ENCODE measurements at regions not wholly inside any gene's neighbourhood (a gene's known extent, or its start where the extent isn't known, plus 50 kb on each side); places are given as distances from the start of the nearest gene placed in this dataset.
"Not testable (repeated sequence)": the region's sequence is repeated elsewhere in the genome, so short reads cannot be mapped to it uniquely, and the experiment has no call there.

GRCh38 chr4:126664839-126665238, 967.9 kb upstream of the INTU start:
- no peaks in the 10 kb centered on the region for H3K27me3 ChIP-seq (ENCODE audit: low read depth)
- H3K4me3 ChIP-seq, result no peak overlapping the region
- in situ Hi-C loops (cut with MboI; ENCODE audit: low sequenced_read_pairs), result no loop called here
- no peak for DNase-seq (ENCODE audit: low spot score in 2 of 2)
- no peaks in the 10 kb centered on the region for H3K36me3 ChIP-seq (replicated peaks)
- no peaks in the 10 kb centered on the region for H3K9me3 ChIP-seq
- H3K4me1 ChIP-seq, result no peaks in the 10 kb centered on the region

GRCh38 chr4:126670038-126670437, 962.7 kb upstream of the INTU start:
- not testable (repeated sequence) for H3K36me3 ChIP-seq (replicated peaks)

GRCh38 chr4:126678618-126679017, 954.1 kb upstream of the INTU start:
- H3K9me3 ChIP-seq, result no peaks in the 10 kb centered on the region
- no peaks in the 10 kb centered on the region for H3K27me3 ChIP-seq (ENCODE audit: low read depth)
- no peaks in the 10 kb centered on the region; the same call in 1 of the 2 replicates for H3K4me1 ChIP-seq
- DNase-seq (ENCODE audit: low spot score in 2 of 2), result no peak
- in situ Hi-C loops (cut with MboI; ENCODE audit: low sequenced_read_pairs), result no loop called here
- no peak overlapping the region for H3K4me3 ChIP-seq
- no peaks in the 10 kb centered on the region for H3K36me3 ChIP-seq (replicated peaks)

More at GRCh38 chr4:126670038-126670437, 962.7 kb upstream of the INTU start:
- DNase-seq (ENCODE audit: low spot score in 2 of 2); H3K27me3 ChIP-seq (ENCODE audit: low read depth); in situ Hi-C loops (cut with MboI; ENCODE audit: low sequenced_read_pairs); H3K4me3 ChIP-seq; H3K4me1 ChIP-seq; H3K9me3 ChIP-seq: not testable (repeated sequence)

- in situ Hi-C loops (cut with MboI; ENCODE audit: low sequenced_read_pairs), result no loop called here
- H3K36me3 ChIP-seq (replicated peaks), result no peaks in the 10 kb centered on the region
- no peaks in the 10 kb centered on the region for H3K9me3 ChIP-seq
- DNase-seq (ENCODE audit: low spot score in 2 of 2), result no peak
- H3K4me1 ChIP-seq, result no peaks in the 10 kb centered on the region
- H3K27me3 ChIP-seq (ENCODE audit: low read depth), result no peaks in the 10 kb centered on the region
- H3K4me3 ChIP-seq, result no peak overlapping the region
These were observed 953.5 kb upstream of the INTU start for GRCh38 chr4:126679303-126679702.

DNA sequence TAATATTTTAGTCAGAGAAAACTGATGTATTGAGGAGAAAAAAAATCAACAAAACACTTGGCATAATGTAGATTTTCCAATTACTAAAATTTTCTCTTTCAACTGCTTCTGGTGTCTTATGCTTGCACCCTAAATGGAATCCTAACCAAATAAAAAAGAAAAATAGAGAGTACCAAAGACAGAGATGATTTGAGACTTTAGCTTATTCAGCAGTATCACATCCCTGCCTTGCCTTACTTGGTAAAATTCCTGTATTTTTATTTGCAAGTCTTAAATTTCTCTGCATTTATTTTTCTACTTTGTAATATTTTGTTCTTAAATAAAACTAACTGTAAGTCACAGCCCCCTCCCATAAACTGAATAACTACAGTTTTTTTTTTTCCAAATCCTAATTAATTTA, 950.5 kb upstream of the INTU start:
- Histone ChIP-seq H3K4me3 (no peak overlapping the region), H3K9me3 (no peaks in the 10 kb centered on the region), H3K36me3 (replicated peaks) (no peaks in the 10 kb centered on the region), H3K4me1 (no peaks in the 10 kb centered on the region), H3K27me3 (ENCODE audit: low read depth) (no peaks in the 10 kb centered on the region)
- no peak for DNase-seq (ENCODE audit: low spot score in 2 of 2)
- in situ Hi-C loops (cut with MboI; ENCODE audit: low sequenced_read_pairs), result no loop called here

- in situ Hi-C loops (cut with MboI; ENCODE audit: low sequenced_read_pairs), result no loop called here
- no peak overlapping the region for H3K4me3 ChIP-seq
- H3K27me3 ChIP-seq (ENCODE audit: low read depth), result no peaks in the 10 kb centered on the region
- no peaks in the 10 kb centered on the region for H3K4me1 ChIP-seq
- H3K9me3 ChIP-seq, result no peaks in the 10 kb centered on the region
- no peaks in the 10 kb centered on the region for H3K36me3 ChIP-seq (replicated peaks)
- DNase-seq (ENCODE audit: low spot score in 2 of 2), result no peak
These were observed 946.3 kb upstream of the INTU start for GRCh38 chr4:126686491-126686890.

DNA sequence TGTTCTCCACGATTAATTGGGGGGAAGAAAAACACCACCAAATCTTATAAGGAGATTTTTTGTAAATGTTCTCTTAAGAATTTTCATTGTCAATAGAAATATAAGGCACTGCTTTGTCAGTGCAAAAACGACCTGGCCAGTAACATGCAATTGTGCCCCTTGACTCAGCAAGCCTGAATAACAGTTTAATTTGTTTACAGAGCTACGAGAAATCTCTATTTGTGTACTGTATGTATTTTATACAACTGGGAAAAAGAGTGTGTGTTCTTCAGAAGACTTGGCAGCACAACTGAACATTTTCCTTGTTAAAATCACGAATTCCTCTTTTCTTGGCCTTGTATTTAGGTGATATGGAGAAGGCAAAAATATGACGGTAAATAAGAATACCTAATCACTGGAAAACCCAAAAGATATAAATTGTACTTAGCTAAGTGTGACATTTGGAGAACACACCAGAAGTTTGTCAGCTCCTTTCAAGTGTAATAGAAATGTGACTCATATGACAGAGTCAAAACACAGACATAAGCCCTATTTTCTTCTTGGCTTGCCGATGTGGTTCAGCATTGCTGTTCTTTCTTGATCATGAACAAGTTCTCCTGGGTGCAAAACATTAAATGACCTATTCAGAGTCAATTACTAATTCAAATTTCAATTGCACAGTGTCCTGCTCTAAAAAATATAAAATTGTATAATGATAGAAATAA, 945.0 kb upstream of the INTU start:
- H3K9me3 ChIP-seq, result no peaks in the 10 kb centered on the region
- DNase-seq (ENCODE audit: low spot score in 2 of 2), result no peak
- H3K4me1 ChIP-seq, result no peaks in the 10 kb centered on the region
- no peaks in the 10 kb centered on the region for H3K36me3 ChIP-seq (replicated peaks)
- in situ Hi-C loops (cut with MboI; ENCODE audit: low sequenced_read_pairs), result no loop called here
- H3K27me3 ChIP-seq (ENCODE audit: low read depth), result no peaks in the 10 kb centered on the region
- no peak overlapping the region for H3K4me3 ChIP-seq

DNA sequence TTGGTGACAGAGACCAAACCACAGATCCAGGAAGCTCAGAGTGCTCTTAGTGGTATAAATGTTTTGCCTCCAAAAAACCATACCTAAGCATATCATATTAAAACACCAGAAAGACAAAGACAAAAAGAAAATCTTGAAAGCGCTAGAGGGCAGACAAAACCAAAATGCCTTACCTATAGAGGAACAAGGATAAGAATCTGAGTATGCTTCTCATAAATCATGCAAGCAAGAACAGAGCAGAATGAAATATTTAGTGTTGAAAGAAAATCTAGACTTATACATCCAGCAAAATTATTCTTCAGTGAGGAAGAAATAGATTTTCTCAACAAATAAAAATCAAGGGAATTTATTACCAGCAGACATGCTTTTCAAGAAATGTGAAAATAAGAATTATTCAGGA, 941.0 kb upstream of the INTU start:
- H3K36me3 ChIP-seq (replicated peaks), result no peaks in the 10 kb centered on the region
- no peak overlapping the region for H3K4me3 ChIP-seq
- DNase-seq (ENCODE audit: low spot score in 2 of 2), result no peak
- H3K9me3 ChIP-seq, result no peaks in the 10 kb centered on the region
- H3K27me3 ChIP-seq (ENCODE audit: low read depth), result no peaks in the 10 kb centered on the region
- in situ Hi-C loops (cut with MboI; ENCODE audit: low sequenced_read_pairs), result no loop called here
- no peaks in the 10 kb centered on the region for H3K4me1 ChIP-seq

- no peaks in the 10 kb centered on the region for H3K36me3 ChIP-seq (replicated peaks)
- no peaks in the 10 kb centered on the region for H3K9me3 ChIP-seq
- DNase-seq (ENCODE audit: low spot score in 2 of 2), result no peak
- no peak overlapping the region for H3K4me3 ChIP-seq
- H3K4me1 ChIP-seq, result no peaks in the 10 kb centered on the region
- in situ Hi-C loops (cut with MboI; ENCODE audit: low sequenced_read_pairs), result no loop called here
- no peaks in the 10 kb centered on the region for H3K27me3 ChIP-seq (ENCODE audit: low read depth)
These were observed 935.0 kb upstream of the INTU start for GRCh38 chr4:126697748-126698147.

DNA sequence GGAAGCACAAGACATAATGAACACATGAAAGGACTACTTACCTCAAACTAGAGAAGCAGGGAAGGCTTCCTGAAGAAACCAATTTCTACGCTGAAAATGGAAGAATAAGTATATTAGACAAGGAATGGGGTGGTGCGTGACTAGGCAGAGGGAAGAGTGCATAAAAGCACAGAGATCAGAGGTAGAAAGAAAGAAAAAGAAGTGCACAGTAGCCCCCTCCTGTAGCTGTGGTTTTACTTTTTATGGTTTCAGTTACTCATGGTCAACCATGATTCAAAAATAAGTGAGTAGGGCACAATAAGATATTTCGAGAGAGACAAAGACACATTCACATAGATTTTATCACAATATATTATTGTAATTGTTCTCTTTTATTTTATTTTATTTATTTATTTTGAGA, 934.5 kb upstream of the INTU start:
- no peaks in the 10 kb centered on the region for H3K27me3 ChIP-seq (ENCODE audit: low read depth)
- no peak for DNase-seq (ENCODE audit: low spot score in 2 of 2)
- H3K4me1 ChIP-seq, result no peaks in the 10 kb centered on the region
- H3K36me3 ChIP-seq (replicated peaks), result no peaks in the 10 kb centered on the region
- H3K4me3 ChIP-seq, result no peak overlapping the region
- H3K9me3 ChIP-seq, result no peaks in the 10 kb centered on the region
- in situ Hi-C loops (cut with MboI; ENCODE audit: low sequenced_read_pairs), result no loop called here

DNA sequence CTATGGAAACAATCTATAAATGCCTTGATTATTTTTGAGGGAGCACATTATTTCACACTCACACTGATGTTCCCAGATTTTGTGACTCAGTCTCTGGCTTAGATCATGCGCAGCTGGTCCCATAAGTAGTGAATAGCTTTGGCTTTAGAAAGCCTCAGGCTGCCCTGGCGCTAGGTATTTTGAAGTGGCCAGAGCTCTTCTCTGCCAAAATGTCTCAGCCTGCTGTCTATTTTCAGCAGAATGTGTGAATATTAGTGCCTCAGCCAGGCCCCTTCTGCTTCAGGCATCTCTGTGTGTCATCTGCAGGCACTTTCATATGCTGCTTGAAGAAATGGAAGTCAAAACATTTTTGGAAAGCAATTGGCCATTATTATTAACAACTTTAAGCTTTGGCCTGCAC, 931.0 kb upstream of the INTU start:
- Histone ChIP-seq H3K27me3 (ENCODE audit: low read depth) (no peaks in the 10 kb centered on the region), H3K4me3 (no peak overlapping the region), H3K9me3 (no peaks in the 10 kb centered on the region), H3K36me3 (replicated peaks) (no peaks in the 10 kb centered on the region), H3K4me1 (no peaks in the 10 kb centered on the region)
- DNase-seq (ENCODE audit: low spot score in 2 of 2), result no peak
- in situ Hi-C loops (cut with MboI; ENCODE audit: low sequenced_read_pairs), result no loop called here

DNA sequence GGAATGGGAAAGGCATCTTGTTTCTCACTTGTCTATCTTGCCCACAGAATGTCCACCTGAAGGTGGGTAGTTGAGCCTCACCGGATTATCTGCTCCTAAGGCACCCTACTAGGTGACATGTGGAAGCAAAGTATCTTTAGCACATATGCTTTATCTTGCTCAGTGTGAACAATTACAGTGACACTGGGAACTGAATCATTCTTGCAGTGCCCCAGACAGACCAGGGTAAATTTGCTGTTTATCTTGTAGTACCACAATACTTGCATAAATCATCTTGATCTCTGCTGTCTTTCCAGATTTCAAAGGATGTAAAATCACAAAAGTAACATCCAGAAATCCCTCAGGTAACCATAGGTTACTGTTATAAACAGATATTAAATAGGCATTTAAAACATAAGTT, 930.0 kb upstream of the INTU start:
- in situ Hi-C loops (cut with MboI; ENCODE audit: low sequenced_read_pairs), result no loop called here
- Histone ChIP-seq H3K36me3 (replicated peaks) (no peaks in the 10 kb centered on the region), H3K9me3 (no peaks in the 10 kb centered on the region), H3K4me3 (no peak overlapping the region), H3K27me3 (ENCODE audit: low read depth) (no peaks in the 10 kb centered on the region), H3K4me1 (no peaks in the 10 kb centered on the region)
- DNase-seq (ENCODE audit: low spot score in 2 of 2), result no peak

DNA sequence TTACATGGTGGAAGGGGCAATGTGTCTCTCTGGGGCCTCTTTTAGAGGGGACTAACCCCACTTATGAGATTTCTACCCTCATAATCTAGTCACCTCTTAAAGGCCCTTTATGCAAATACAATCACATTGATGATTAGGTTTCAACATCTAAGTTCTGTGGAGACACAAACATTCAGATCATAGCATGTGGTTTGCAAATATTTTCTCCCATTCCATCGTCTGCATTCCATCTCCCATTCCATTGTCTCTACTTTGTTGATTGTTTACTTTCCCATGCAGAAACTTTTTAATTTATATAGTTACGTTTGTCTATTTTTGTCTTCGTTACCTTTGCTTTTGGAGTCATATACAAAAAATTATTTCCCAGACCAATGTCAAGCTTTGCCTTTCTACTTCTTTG, 927.5 kb upstream of the INTU start:
- Histone ChIP-seq H3K4me1 (no peaks in the 10 kb centered on the region), H3K4me3 (no peak overlapping the region), H3K9me3 (no peaks in the 10 kb centered on the region), H3K36me3 (replicated peaks) (no peaks in the 10 kb centered on the region; the same call in 1 of the 2 replicates), H3K27me3 (ENCODE audit: low read depth) (no peaks in the 10 kb centered on the region)
- DNase-seq (ENCODE audit: low spot score in 2 of 2), result no peak
- in situ Hi-C loops (cut with MboI; ENCODE audit: low sequenced_read_pairs), result no loop called here

DNA sequence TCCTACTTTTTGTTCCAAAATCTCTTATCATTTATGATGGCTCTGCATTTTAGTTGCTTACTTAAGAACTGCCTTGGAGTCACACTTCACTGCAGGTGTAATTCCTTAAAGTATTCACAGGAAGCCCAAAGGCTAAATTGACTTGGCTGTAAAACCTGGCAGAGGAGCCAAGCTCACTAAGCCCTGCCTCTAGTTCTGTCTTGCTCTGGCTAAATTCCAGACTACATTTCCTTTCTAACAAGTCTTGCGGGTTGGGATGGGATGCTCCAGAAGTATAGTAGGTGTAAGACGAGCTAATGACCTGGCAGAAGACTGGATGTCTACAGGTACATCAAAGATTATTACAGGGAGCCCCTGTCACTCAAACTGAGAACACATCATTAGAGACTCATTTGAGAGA, 924.0 kb upstream of the INTU start:
- no peaks in the 10 kb centered on the region for H3K27me3 ChIP-seq (ENCODE audit: low read depth)
- H3K9me3 ChIP-seq, result no peaks in the 10 kb centered on the region
- no peak overlapping the region for H3K4me3 ChIP-seq
- no peaks in the 10 kb centered on the region for H3K4me1 ChIP-seq
- no peaks in the 10 kb centered on the region; the same call in 1 of the 2 replicates for H3K36me3 ChIP-seq (replicated peaks)
- in situ Hi-C loops (cut with MboI; ENCODE audit: low sequenced_read_pairs), result no loop called here
- DNase-seq (ENCODE audit: low spot score in 2 of 2), result no peak

DNA sequence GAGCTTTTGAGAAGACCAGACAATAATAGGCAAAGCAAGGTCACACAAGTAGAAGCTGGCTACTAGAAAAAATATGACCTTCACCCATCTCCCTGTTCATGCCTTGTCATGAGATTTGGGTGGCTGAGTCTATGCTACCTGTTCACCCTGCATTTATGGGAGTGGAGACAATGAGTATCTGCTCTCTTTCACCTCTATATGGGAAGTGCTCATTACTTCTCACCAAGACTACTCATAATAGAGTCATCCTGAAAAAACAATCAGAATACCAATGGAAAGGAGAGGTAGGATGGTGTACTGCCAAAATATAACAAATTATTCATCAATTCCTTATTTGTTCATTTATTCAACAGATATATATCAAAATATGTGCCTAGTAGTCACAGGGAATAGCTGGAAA, 921.8 kb upstream of the INTU start:
- in situ Hi-C loops (cut with MboI; ENCODE audit: low sequenced_read_pairs), result no loop called here
- H3K27me3 ChIP-seq (ENCODE audit: low read depth), result no peaks in the 10 kb centered on the region

More for the DNA sequence above, 921.8 kb upstream of the INTU start:
- Histone ChIP-seq H3K4me1 (no peaks in the 10 kb centered on the region), H3K4me3 (no peak overlapping the region), H3K9me3 (no peaks in the 10 kb centered on the region), H3K36me3 (replicated peaks) (no peaks in the 10 kb centered on the region; the same call in 1 of the 2 replicates)
- DNase-seq (ENCODE audit: low spot score in 2 of 2), result no peak
